HG03575 (cell line): ENCODE measurements at regions not wholly inside any gene's neighbourhood (a gene's known extent, or its start where the extent isn't known, plus 50 kb on each side); places are given as distances from the start of the nearest gene placed in this dataset.
"Not testable (repeated sequence)": the region's sequence is repeated elsewhere in the genome, so short reads cannot be mapped to it uniquely, and the experiment has no call there.

ENCODE experiments used
- ATAC-seq: cut with Tn5 transposase; IDR thresholded peaks from one replicate; pipeline ENCODE4 v1.9.1; 2021; ENCODE audit not compliant: unreplicated experiment, insufficient number of reproducible peaks, low FRiP score; ENCODE audit errors: extremely low read depth

DNA sequence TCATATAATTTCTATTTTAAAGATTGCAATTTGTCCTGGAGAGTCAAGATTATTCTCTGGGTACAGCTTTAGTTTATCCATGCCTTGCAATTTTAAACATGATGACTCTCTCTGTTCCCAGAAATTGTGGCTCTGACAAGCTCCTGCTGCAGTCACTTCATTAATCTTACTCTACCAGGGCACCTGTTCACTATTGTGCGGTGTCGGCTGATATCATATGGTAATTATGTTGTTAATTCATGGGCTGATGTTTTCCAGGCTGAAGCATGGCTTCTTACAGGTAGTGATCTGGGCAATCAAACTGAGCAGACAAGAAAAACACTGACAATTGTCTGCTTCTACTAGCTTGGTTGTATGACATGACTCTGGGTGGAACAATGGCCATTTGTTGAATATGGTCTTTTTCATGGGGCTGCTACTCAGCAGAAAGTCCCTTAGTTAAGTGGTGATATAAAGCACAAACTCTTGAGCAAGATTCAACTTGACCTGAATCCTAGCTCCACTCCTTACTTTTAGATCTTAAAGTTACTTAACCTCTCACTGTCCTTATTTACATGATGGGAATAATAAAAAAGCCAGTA is 230.7 kb downstream of the FAT3 start:
- no peak for ATAC-seq

DNA sequence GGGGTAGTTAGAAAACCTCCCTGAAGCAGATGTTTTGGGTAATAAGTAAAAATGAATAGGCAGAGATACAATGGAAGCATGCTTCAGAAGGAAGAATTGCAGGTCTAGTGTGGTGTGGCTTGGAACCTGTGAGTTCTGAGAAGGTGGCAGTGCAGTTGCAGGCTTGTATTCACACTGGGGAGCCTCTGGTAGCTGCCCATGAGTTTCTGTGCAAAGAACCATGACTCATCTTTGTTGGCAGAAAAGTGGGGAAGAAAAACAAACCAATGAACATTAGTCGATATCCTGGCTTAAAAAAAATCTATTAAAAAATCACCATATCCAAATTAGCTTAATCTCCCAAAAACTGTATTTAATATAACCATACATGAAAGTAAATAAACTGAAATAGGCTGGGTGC is 232.6 kb downstream of the FAT3 start:
- no peak for ATAC-seq

DNA sequence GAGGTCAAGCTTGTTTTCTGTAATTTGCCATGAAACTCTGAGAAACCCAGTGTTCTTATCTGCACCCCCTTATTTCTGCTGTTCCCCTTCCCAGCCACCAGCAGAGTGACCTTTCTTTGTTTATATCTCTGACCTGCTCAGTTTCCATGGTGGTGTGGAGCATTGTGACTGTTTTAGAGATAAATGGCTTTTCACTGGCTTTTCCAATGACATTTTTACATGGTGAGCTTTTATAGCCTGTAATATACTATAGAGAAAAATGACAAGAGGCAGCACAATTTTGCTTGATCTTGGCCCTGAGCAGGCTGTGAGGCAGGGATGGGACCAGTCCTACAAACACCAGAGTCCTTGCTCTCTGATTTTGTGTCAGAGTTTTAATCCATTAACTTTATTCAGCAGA is 233.9 kb downstream of the FAT3 start:
- no peak for ATAC-seq

DNA sequence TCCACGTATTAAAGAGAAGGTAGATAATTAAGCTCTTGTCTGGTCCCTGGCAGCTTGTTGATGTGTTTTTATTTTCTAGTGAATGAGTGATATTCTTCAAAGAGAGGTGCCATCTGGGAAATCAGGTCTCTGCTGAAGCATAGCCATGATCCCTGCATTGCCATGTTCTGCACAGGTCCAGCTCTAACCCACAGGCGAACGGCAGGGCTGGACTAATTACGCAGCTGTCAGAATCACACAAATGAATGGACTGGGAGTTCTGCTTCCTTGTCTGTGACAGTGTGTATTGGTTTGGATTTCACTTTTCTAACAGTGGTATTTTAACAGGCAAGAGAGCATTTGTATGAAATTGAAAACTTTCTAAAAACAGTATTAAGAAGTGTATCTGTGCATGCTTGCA is 235.6 kb downstream of the FAT3 start:
- ATAC-seq: no peak

DNA sequence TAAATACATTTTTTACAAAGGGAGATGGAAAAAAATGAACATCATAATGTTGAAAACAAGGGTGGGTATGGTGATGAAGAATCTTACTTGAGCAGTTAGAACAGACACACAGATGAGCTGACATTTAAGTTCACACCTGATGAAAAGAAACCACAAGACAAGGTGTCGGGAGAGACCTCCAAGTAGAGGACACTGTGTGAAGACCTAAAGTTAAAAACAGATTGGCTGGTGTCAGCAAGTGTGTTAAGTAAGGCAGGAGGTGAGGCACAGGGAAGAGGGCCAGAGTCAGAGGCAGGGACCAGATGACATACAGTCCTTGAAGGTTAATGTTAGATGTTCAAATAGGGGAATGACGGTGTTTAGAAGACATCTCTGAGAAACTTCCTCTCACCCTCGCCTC is 236.8 kb downstream of the FAT3 start:
- ATAC-seq: no peak

DNA sequence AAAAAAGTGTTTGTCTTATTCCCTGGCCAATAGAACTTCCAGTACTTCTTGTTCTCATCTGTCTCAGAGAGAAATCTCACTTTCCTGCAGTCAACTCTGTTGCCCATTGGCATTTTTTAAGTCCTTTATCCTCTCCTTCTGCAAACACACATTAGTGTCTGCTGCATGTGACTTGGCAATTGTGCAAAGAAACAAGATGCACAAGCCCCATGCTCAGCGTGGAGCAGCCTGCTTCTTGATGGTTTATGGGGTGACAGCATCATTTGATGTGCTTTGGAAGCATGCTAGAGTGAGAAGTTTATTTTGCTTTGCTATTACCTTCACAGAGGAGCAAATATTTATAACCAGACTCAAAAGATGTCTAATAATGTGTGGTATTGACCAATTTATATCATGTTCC is 238.2 kb downstream of the FAT3 start:
- no peak for ATAC-seq

DNA sequence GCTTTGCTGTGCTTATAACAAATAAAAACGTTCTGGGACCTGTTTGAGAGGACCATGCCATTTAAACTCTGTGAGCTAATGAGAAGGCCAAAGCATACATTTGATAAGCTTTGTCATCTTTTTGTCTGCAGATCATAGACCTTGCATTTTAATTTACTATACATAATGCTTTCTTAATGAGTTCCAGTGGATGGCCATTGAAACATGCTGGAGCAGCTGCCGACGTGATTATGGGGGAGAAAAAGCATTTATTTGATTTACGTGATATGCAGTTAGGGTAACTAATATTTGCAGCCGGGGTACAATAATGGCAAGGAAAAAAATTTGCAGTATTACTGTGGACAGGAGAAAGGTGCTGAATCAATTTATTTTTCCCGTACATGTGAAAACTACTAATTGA is 240.2 kb downstream of the FAT3 start:
- no peak for ATAC-seq

DNA sequence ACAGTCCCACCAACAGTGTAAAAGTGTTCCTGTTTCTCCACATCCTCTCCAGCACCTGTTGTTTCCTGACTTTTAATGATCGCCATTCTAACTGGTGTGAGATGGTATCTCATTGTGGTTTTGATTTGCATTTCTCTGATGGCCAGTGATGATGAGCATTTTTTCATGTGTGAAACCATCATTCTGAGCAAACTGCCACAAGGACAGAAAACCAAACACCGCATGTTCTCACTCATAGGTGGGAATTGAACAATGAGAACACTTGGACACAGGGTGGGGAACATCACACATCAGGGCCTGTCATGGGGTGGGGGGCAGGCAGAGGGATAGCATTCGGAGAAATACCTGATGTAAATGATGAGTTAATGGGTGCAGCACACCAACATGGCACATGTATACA is 240.8 kb downstream of the FAT3 start:
- not testable (repeated sequence) for ATAC-seq

DNA sequence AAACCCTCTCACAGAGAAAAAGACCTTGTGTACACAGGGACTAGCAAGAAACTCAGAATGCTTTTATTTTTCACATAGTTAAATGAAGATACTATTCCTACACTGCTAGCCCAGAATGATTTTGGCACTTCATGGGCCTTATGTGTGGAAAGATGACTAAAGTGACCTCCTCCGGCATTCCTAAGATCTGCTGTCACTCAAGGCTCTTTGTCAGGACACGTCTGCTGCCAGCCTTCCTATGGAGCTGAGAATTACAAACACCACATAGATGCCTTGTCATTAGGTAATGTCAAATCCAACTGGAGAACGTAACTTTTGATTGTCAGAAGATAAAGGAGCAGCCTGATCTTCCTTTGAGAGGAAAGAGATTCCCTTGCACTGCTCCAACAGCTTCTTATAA is 249.1 kb downstream of the FAT3 start:
- ATAC-seq: no peak

DNA sequence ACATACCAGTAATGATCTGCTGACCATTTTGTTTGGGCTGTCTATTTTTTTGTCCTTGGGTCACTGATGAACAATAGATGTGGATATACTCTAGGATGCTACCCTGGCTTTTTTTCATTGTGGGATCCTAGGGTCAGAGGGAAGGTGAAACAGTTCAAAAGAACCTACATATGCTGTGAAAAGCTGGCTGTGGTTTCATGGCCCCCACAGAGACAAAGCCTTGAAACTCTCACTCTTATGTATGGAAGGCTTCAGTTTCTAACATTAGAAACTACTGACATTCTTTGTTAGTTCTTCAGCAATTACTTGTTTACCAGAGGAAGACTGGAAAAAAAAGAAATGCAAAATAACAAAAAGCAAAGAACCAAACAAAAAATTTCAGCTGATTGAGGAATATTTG is 250.7 kb downstream of the FAT3 start:
- ATAC-seq: no peak

DNA sequence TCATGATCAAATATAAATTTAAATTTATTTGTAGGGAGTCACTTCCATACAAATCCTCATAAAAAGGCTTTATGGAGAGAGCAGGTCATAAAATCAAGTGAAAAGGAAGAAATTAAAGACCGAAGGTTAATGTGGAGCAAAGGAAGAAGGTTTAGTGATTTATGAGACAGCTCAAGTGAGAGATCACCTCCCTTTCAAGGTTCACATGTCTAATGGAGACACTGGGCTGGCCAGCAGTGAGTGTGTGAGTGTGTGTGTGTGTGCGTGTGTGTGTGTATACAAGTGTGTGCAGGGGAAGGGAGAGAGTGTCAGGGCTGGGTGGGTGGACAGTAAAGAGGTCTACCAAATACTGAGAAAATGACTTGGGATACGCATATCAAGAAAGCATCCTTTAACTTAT is 251.2 kb downstream of the FAT3 start:
- no peak for ATAC-seq

DNA sequence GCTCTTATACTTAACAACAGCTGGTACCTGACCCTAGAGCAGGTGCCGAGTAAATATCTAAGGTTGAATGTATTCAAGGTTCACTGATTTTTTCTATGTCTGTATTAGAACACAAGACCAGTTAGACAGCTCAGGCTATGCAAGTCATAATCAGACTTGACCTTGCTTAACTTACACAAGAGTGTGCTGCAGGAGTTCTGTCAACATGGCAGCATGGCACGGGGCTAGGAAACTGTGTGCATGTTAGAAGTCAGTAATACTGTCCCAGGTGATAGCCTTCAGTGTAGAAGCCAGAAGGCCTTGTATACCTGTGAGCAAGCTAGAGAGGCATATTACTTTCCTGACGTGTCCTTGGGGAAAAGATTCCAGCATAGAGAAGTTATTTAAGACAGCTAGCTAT is 253.1 kb downstream of the FAT3 start:
- ATAC-seq: no peak

DNA sequence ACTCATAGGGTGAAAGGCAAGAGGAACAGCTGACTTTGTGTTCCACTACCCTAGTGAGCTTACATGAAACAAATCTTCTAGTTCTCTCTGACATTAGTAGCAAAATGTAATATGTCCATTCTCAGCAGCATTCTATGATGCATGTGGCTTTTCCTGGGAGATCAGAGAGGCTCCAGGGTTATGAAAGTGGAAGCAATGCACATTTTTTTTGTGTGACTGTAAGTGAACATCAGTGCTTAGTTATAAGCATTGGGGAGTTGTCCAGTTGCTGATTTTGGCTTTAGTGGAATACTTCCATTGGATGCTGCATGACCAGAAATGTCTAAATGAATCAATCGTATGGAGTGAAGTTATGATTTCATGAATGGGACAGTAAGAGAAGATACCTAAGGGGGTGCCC is 255.9 kb downstream of the FAT3 start:
- no peak for ATAC-seq

DNA sequence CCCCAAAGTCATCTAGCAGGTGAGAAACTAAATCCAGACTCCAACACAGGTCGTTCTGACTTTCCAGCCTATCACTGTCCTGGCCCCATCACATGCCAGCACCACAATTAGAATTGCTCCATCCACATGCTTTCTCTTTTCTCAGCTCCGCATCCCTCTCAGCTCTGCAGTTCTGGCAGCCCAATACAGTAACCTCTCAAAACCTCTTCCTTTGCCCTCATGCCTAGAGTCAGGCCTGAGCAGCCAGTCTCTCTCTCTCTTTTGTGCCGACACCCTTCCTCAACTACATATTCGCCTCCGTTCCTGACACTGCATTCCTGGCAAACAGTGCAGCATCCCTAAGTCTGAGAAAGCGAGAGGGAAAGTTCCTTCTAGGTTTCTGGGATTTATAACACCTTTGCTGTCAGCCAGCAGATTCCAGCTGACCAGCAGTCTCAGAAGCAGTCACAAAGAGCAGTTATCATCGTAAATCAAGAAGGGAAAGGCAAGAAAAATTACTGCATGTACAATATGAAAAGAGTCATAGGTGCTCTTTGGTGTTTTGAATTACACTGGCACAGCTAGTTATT is 258.0 kb downstream of the FAT3 start:
- no peak for ATAC-seq

DNA sequence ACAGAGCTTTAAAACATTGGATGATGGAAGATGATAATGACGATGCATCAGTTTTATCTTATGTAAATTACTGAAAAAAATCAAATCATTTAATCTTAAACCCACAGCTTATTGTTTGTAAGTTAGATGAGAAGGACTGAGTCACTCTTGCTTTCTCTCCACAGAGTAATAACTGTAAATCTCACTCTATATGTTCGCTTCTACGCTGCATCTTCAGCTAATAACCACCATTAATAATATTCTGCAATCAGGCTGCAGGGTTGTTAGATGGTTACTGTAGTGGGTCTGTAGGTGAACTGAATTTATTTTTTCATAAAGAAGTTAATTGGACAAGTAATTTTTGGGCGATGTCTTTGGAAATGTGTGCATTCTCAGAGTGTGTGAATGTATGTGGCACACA is 260.0 kb downstream of the FAT3 start:
- ATAC-seq: no peak

DNA sequence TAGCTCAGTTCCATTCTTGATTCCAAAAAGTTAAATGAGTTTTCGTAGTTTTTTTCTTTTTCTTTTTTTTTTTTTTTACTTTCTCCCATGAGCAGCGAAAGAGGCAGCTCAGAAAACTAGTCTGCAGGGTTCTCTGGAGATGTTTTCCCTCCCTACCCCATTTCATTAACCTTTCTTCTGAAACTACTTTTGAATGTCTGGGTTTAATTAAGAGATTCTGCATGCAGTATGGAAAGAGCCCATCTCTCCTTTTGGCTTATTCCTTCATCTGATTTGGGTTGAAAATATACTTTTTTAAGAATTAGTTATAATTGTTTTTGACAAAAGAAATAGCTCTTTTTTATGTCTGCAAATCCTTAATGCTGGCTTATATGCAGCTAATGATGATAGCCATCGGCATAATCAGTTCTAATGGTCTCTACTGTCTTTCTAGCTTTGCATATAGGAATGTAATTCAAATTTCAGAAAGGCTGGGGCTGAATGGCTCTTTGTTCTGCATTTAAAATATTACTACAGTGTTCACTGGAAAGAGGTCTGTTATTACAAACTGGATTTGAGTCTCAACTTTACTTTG is 265.3 kb downstream of the FAT3 start:
- no peak for ATAC-seq

DNA sequence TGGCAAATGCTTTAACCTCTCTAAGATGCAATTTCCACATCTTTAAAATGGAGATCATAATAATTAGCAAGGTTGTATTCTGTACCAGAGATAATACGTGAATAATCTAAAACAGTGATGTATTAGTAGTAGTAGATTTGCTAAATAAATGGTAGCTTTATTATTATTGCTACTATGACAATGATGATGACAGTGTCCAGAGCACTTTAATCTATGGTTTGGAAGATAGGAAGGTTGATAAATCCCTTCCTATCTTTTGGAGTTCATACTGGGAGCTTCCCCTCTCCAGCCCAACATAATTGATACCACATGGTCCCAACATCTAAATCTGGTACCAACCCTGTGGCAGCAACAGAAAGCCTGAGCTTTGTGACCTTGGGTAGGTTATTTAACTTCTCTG is 267.8 kb downstream of the FAT3 start:
- no peak for ATAC-seq

DNA sequence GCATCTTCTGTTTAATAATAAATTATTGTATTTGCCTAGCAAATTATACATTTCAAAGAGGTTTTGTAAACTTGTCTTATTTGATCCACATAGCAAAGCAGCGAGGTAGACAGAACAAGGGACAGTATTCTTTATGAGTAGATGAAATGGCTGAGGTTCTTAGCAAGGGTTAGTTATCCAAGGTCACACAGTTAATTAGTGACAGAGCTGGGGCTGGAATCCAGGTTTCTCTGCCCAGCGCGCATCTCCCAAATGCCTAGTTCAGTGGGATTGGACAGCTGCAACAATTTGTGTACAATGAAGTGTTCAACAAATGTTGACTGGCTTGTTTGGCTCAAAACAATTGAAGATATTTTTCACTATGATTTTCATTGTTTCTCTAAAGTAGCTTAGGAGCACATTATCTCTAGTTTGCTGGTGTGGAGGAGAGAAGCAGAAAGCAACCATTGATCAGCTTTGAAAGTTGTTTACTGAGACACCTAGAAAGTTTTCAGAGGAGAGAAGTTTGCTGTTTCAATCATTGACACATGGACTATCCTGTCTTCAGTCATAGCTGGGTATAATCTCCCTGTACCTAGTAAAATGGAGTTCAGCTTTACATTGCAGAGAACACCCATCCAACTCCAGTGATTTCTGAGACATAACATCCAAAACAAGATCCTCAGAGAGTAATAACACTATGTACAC is 270.6 kb downstream of the FAT3 start:
- no peak for ATAC-seq

DNA sequence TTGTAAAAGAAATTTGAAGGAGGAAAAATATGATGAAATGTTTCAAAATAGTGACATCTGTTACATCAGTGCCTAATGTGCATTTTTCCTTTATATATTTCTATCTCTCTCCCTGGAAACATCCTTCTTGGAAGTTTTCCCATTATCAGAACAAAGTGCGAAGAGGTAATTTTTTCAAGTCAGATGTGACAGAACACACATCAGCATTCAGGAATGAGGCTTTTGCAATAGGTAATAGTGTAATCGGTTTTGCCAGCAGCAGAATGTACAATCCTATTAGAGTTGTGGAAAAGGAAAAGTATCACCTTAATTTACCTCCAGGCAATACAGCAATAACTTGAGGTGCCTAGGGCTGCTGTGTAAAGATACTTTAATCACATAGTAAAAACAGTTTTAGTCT is 275.8 kb downstream of the FAT3 start:
- no peak for ATAC-seq

DNA sequence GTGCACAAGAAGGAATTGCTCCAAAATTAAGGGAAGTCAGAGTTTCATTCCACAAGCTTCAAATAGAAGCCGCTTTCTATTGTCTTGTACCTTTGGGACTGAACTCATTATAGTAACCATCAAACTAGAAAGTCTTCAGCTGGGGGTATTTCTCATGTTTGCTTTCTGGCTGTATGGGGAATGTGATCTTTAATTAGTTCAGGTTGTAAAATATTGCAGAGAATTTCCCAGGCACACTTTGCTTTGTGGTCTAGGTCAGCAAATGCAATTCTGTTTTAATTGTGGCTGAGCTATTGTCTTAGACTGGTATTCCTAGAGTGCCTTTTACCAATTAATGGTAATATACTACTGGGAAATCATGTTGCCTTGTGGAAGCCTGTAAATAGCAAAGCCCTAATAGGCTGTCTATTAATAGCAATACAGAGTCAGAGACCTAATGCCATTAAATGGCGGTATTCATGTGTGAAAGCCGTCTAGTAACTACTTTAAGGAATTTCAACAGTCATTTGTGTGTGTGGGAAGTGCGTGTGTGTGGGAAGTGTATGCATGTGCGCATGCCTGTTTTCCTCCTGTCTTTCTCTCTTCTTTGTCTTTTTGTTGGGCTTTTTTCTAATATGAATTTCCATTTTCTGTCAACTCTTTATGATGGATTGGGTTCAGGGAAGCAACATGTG is 276.6 kb downstream of the FAT3 start:
- ATAC-seq: no peak
